DMS 273 treated with DMSO at 0.1 percent for 48 hours (cell line): ENCODE measurements at regions not wholly inside any gene's neighbourhood (a gene's known extent, or its start where the extent isn't known, plus 50 kb on each side); places are given as distances from the start of the nearest gene placed in this dataset.

Experiments
- DNase-seq: peaks from one replicate; lab custom pipeline; 2025; lab: John Stamatoyannopoulos, UW

GRCh38 chr17:73694491-73694890, 50.2 kb upstream of the SDK2 start:
- DNase-seq: no peak

DNA sequence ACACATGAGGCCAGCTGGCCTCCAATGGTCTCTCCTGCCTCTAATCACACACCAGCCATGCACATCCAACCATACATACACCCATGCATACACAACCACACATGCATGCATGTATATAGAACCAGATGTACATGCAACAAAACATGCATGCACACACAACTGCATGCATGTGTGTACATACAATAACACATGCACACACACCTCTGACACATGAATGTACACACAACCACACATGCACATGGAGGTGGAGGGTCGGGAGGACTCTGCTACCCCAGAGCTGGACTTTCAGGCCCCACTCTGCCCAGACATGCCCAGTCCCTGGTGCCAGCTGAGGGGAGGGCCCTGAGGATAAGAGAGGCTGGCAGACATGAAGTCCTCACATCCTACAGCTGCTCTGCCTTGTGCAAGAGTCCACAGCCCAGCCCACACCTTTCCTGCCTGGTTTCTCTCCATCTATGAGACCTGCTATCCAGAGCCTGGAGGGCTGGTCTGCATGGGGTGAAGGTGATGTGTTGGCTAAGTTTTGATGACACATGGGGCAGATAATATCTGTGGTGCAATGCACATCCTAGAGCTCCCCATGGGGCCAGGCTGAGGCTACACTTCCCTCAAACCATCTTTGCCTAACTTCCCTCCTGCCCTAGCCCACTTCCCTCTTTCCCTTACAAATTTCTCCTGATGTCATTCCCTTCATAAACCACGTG, 50.9 kb upstream of the SDK2 start:
- no peak for DNase-seq

- no peak for DNase-seq
These were observed 52.0 kb upstream of the SDK2 start for GRCh38 chr17:73696251-73696650.

GRCh38 chr17:73697872-73698271, 53.6 kb upstream of the SDK2 start:
- no peak for DNase-seq

GRCh38 chr17:73698966-73699365, 54.7 kb upstream of the SDK2 start:
- DNase-seq: no peak

- no peak for DNase-seq
These were observed 57.5 kb upstream of the SDK2 start for GRCh38 chr17:73701701-73702100.

DNA sequence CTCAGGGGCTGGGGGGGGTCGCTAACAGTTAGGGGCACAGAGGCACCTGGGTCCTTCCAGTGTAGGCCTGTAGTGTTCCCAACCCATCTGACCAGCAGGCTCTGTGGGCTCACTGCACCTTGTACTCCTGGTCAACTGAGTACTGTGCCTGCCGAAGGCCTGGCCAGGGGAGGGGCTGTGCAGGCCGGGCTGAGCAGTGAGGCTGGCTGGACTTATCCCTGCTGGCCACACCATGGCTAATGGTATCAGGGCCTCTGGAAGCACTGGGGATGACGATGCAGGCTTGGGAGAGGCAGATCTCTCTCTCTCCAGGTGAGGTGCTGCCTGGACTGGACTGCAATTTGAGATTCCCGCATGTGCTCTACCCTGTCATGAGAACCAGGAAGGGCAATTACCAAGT, 58.9 kb upstream of the SDK2 start:
- no peak for DNase-seq

GRCh38 chr17:73703917-73704316, 59.7 kb upstream of the SDK2 start:
- DNase-seq: no peak

- DNase-seq: no peak
These were observed 61.3 kb upstream of the SDK2 start for GRCh38 chr17:73705594-73705993.

DNA sequence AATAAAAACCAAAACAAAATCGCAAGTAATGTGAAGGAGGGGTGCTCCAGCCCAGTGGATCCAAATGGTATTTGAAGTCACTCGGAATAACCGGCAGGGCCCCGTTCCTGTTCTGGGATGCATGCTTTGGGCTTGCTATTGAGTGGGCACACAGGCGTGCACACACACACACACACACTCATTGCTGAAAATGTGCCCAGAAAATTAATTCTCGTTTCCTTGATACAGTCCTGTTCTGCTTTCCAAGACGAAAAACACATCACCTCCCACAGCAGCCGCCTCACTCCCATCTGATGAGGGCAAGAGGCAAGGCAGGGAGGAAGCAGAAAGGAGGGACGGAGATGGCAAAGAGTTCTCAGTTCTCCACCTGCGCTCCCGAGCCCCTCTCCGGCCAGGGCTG, 62.2 kb upstream of the SDK2 start:
- no peak for DNase-seq

DNA sequence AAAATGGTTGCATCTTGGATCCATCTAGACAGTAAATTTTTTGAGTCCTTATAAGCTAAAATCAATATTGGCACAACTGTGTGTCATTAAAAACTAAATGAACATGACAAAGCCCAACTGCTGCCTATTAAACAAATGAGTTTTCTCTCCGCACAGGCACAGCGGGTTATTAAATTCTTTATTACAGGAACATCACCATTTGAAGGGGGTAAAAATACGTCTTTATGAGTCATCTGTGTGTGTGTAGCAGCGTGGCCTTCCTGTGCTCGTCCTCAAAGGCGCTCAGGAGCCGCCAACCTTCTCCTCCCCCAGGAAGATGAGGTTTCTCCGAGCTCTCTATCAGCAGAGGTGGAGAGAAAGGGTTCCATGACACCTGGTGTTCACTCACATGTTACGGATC, 62.6 kb upstream of the SDK2 start:
- no peak for DNase-seq

- no peak for DNase-seq
These were observed 63.1 kb upstream of the SDK2 start for GRCh38 chr17:73707358-73707757.

DNA sequence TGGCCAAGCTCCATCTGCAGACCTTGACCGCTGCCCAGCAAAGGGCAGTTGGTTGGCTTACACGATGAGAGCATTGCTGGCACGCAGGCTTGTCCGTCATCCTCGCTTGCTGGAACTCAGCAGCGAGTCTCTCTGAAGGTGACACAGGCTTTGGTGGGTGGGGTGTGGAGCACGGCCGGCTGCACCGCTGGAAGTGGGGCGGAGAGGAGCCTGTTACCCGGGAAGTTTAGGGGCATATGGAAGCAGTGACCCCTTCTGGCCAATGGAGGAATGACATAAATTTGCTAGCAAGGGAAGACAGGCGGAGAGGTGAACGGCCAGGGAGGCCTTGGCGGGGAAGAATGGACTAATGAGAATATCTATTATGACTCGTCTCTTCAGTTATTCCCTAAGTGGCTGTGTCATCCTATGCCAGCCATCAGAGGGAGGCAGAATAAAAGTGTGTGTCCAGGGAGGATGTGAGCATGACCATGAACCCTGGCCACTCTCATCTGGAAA, 65.9 kb upstream of the SDK2 start:
- DNase-seq: peak; percentile 33

GRCh38 chr17:73711184-73711583, 66.9 kb upstream of the SDK2 start:
- no peak for DNase-seq

DNA sequence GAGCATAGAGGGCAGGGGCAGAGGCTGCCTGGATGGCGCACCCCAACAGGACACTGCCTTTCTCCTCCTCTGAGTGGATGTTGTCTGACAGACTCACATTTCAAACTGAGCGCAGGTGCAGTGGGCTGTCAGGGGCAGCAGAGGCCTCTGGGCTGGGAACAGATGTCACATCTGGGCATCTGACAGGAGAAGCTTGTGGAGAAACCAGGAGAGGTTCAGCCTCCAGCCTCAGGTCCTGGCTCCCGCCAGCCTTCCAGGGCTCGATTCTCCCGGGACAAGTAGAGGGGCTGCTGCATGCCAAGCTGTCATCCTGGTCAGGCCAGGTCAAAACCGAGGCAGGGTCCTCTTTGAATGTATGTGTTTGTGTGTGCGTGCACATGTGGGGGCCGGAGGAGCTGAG, 67.7 kb upstream of the SDK2 start:
- DNase-seq: no peak

DNA sequence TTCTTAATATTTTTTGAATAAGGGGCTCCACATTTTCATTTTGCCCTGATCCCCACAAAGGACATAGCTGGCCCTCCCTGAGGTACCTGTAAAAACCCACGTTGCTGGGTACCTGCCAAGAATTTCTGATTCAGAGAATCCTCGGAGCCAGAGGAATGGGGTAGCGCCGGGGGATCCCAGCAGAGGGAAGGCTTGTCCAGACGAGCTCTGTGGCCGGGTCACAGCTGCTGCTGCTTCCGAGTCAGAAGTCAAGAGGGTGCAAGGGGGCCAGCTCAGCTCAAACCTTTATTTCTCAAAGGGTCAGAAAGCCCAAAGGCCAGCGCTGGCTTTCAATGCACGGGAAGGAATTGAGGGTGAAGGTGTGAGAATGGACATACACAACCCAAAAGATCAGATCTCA, 68.9 kb upstream of the SDK2 start:
- DNase-seq: no peak

- no peak for DNase-seq
These were observed 71.5 kb upstream of the SDK2 start for GRCh38 chr17:73715769-73716168.

DNA sequence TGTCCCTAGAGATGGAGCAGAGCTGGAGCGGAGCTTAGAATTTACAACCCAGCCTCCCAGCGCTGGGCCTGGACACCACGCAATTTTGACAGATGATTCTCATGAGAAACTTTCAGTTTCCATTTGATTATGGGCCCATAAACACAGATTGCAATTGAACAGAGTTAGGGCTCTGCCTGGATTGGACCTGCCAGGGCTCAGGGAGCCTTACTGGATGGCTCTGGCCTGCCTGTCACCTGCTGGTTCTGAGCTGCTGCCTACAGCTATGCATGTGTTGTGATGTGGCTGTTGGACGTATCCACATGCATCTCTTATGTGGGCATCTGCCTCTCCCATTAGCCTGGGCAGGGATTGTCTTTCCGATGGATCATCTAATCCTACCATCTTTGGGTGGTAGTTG, 73.4 kb upstream of the SDK2 start:
- DNase-seq: no peak

GRCh38 chr17:73718362-73718761, 74.1 kb upstream of the SDK2 start:
- DNase-seq: no peak

DNA sequence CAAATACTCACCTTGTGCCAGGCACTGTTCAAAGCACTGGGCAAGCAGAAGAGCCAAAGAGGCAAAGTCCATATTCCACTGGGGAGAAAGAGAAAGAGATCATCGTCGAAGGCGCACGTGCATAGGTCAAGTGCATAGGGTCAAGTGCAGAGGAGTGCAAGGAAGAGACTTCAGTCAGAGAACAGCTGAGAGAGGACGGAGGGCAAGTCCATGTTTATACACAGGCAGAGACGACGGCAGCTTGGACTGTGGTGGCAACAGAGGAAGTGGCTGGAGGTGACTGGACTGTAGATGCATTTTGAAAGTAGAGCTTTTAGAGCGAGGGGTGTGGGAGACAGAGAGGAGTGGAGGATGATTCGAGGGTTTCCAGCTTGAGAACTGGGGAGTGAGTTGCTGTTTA, 74.7 kb upstream of the SDK2 start:
- DNase-seq: no peak

GRCh38 chr17:73719588-73720071, 75.4 kb upstream of the SDK2 start:
- DNase-seq: no peak

GRCh38 chr17:73720187-73720834, 76.1 kb upstream of the SDK2 start:
- no peak for DNase-seq

- DNase-seq: no peak
These were observed 77.9 kb upstream of the SDK2 start for GRCh38 chr17:73722165-73722564.

DNA sequence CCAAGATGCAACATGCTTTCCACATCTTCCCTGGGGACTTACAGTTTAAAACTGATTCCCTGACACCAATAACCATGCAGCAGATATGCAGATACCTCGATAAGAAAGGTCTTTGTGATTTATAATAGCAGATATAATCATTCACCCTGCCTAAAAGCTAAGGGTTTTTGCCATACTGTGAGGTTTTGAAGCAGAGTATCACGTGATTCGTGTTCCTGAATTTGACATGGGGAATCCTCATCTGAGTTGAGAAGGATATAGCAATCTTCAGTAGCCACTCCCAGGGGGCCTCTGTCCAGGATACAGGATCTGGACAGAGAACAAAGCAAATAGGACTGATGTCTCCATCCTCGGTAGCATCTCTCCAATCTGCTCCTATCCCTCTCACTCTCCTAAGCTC, 79.1 kb upstream of the SDK2 start:
- no peak for DNase-seq
